HFFc6 (cell line): ENCODE measurements at regions not wholly inside any gene's neighbourhood (a gene's known extent, or its start where the extent isn't known, plus 50 kb on each side); places are given as distances from the start of the nearest gene placed in this dataset.

Experiments used
- DNase-seq: peaks from one replicate; pipeline ENCODE4 v3.0.0-alpha.2; 2018
- H3K27ac Mint-ChIP-seq: 2 replicates; pipeline ENCODE4 v1.8.0; 2020; ENCODE audit warnings: mild to moderate bottlenecking, mixed read lengths
- H3K27me3 Mint-ChIP-seq: 2 replicates; pipeline ENCODE4 v1.8.0; 2021; ENCODE audit warnings: mild to moderate bottlenecking, moderate library complexity, mixed read lengths; ENCODE audit not compliant: insufficient read depth
- H3K36me3 Mint-ChIP-seq: 2 replicates; pipeline ENCODE4 v1.8.0; 2021; ENCODE audit warnings: low read depth, mixed read lengths
- H3K4me1 Mint-ChIP-seq: 2 replicates; pipeline ENCODE4 v1.8.0; 2020; ENCODE audit warnings: low read depth, mixed read lengths
- H3K4me3 Mint-ChIP-seq: 2 replicates; pipeline ENCODE4 v1.8.0; 2020; ENCODE audit warnings: mild to moderate bottlenecking, moderate library complexity, mixed read lengths
- H3K9me3 Mint-ChIP-seq: 2 replicates; pipeline ENCODE4 v1.8.0; 2020; ENCODE audit warnings: mild to moderate bottlenecking, mixed read lengths
- CTCF ChIP-seq: fragments of 200-600 bp; sonication (generic); IDR thresholded peaks from 2 replicates; pipeline ENCODE4 v1.5.0; 2021; ENCODE audit warnings: antibody characterized with exemption, mild to moderate bottlenecking

GRCh38 chr5:33046091-33046490 is 335.0 kb downstream of the NPR3 start:
- Mint-ChIP-seq H3K27me3 (no peaks in the 10 kb centered on the region), H3K36me3 (peaks cover 40% of the 10 kb centered on the region), H3K27ac (no peak overlapping the region), H3K4me1 (peaks cover 75% of the 10 kb centered on the region), H3K4me3 (no peak overlapping the region), H3K9me3 (peaks cover 4% of the 10 kb centered on the region)
- TF ChIP-seq CTCF, result no peak
- no peak for DNase-seq

- H3K4me1 Mint-ChIP-seq, result peaks cover 76% of the 10 kb centered on the region
- H3K4me3 Mint-ChIP-seq, result peak overlapping the region; percentile 67; the same call in 1 of the 2 replicates
- peaks cover 6% of the 10 kb centered on the region; the same call in 1 of the 2 replicates for H3K9me3 Mint-ChIP-seq
- H3K27me3 Mint-ChIP-seq, result no peaks in the 10 kb centered on the region; the same call in 1 of the 2 replicates
- H3K36me3 Mint-ChIP-seq, result peaks cover 28% of the 10 kb centered on the region
- no peak for TF ChIP-seq CTCF
- H3K27ac Mint-ChIP-seq, result peak overlapping the region; percentile 96
- DNase-seq, result no peak
These were observed 337.2 kb downstream of the NPR3 start for GRCh38 chr5:33048315-33048714.

- no peak for TF ChIP-seq CTCF
- no peaks in the 10 kb centered on the region; the same call in 1 of the 2 replicates for H3K27me3 Mint-ChIP-seq
- H3K4me3 Mint-ChIP-seq, result peak overlapping the region; percentile 67
- peaks cover 31% of the 10 kb centered on the region for H3K36me3 Mint-ChIP-seq
- DNase-seq, result peak; percentile 25
- H3K9me3 Mint-ChIP-seq, result peaks cover 16% of the 10 kb centered on the region; the same call in 1 of the 2 replicates
- H3K4me1 Mint-ChIP-seq, result peaks cover 67% of the 10 kb centered on the region
- H3K27ac Mint-ChIP-seq, result peak overlapping the region; percentile 96
These were observed 338.2 kb downstream of the NPR3 start for GRCh38 chr5:33049298-33049697.

GRCh38 chr5:33049842-33050241 is 338.7 kb downstream of the NPR3 start:
- no peak for TF ChIP-seq CTCF
- Mint-ChIP-seq H3K27me3 (no peaks in the 10 kb centered on the region; the same call in 1 of the 2 replicates), H3K27ac (peak overlapping the region; percentile 96), H3K4me1 (peaks cover 67% of the 10 kb centered on the region), H3K36me3 (peaks cover 30% of the 10 kb centered on the region), H3K9me3 (peaks cover 18% of the 10 kb centered on the region; the same call in 1 of the 2 replicates), H3K4me3 (peak overlapping the region; percentile 67)
- peak; percentile 91 for DNase-seq

- Mint-ChIP-seq H3K4me1 (peaks cover 8% of the 10 kb centered on the region), H3K9me3 (peaks cover 24% of the 10 kb centered on the region)
These were observed 348.0 kb downstream of the NPR3 start for GRCh38 chr5:33059081-33059480.

More at GRCh38 chr5:33059081-33059480, 348.0 kb downstream of the NPR3 start:
- Mint-ChIP-seq H3K27ac (no peak overlapping the region), H3K27me3 (no peaks in the 10 kb centered on the region), H3K36me3 (peaks cover 22% of the 10 kb centered on the region), H3K4me3 (no peak overlapping the region)
- no peak for TF ChIP-seq CTCF
- no peak for DNase-seq
